Thoracic aorta (tissue), 2 donors: ENCODE measurements at regions not wholly inside any gene's neighbourhood (a gene's known extent, or its start where the extent isn't known, plus 50 kb on each side); places are given as distances from the start of the nearest gene placed in this dataset.

Experiments
- ATAC-seq: fragments of 150-250 bp; one replicate; pipeline ENCODE4 v1.8.0; 2017; ENCODE audit warnings: low read depth; ENCODE audit not compliant: insufficient number of reproducible peaks, low FRiP score
- DNase-seq: peaks from one replicate; pipeline ENCODE4 v3.0.0-alpha.2; 2020; ENCODE audit warnings: low spot score
- H3K27ac ChIP-seq, 2 donors: fragments of 200-600 bp; sonication (generic); 1 replicate in 1 of 2; 2 replicates in 1 of 2; pipeline ENCODE4 v1.5.1; 2016; ENCODE audit warnings: mild to moderate bottlenecking in 2 of 2, moderate library complexity in 2 of 2
- H3K27me3 ChIP-seq: fragments of 200-600 bp; sonication (generic); replicated peaks from 2 replicates; pipeline ENCODE4 v1.6.0; 2016; ENCODE audit warnings: mild to moderate bottlenecking; ENCODE audit not compliant: insufficient read depth
- H3K36me3 ChIP-seq: fragments of 200-600 bp; sonication (generic); one replicate; pipeline ENCODE4 v1.5.1; 2016
- H3K4me1 ChIP-seq, 2 donors: fragments of 200-600 bp; sonication (generic); 1 replicate in 1 of 2; 2 replicates in 1 of 2; pipeline versions ENCODE4 v1.5.1 to v1.6.0; 2016; ENCODE audit warnings: low read depth in 2 of 2, mild to moderate bottlenecking in 1 of 2; ENCODE audit not compliant: control insufficient read depth in 1 of 2
- H3K4me3 ChIP-seq: fragments of 200-600 bp; sonication (generic); 2 replicates; pipeline ENCODE4 v1.5.1; 2016; ENCODE audit warnings: mild to moderate bottlenecking
- H3K9me3 ChIP-seq: fragments of 200-600 bp; sonication (generic); 2 replicates; pipeline ENCODE4 v1.5.1; 2016
- TF ChIP-seq, protein P1 (sequence below): fragments of 200-600 bp; sonication (generic); IDR thresholded peaks from one replicate; pipeline ENCODE4 v1.5.1; 2019; ENCODE audit warnings: antibody characterized with exemption

DNA sequence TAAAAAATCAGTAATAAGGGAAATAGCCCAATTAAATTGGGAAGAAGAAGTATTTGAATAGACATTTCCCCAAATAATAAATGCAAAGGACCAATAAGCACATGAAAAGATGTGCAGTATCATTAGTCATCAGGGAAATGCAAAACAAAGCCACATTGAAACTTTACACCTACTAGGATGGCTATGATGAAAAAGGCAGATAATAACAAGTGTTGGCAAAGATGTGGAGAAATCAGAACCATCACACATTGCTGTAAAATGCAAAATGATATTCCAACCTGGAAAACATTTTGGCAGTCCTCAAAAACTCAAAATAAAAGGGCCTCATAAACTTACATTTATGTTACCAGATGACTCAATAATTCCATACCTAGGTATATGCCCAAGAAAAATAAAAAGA, 131.1 kb upstream of the G2E3 start:
- ATAC-seq (no peak), DNase-seq (no peak)
- H3K4me3 ChIP-seq, result no peak overlapping the region
- no peaks in the 10 kb centered on the region for H3K36me3 ChIP-seq
- TF ChIP-seq, protein P1, sequence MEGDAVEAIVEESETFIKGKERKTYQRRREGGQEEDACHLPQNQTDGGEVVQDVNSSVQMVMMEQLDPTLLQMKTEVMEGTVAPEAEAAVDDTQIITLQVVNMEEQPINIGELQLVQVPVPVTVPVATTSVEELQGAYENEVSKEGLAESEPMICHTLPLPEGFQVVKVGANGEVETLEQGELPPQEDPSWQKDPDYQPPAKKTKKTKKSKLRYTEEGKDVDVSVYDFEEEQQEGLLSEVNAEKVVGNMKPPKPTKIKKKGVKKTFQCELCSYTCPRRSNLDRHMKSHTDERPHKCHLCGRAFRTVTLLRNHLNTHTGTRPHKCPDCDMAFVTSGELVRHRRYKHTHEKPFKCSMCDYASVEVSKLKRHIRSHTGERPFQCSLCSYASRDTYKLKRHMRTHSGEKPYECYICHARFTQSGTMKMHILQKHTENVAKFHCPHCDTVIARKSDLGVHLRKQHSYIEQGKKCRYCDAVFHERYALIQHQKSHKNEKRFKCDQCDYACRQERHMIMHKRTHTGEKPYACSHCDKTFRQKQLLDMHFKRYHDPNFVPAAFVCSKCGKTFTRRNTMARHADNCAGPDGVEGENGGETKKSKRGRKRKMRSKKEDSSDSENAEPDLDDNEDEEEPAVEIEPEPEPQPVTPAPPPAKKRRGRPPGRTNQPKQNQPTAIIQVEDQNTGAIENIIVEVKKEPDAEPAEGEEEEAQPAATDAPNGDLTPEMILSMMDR, result no peak
- no peaks in the 10 kb centered on the region for H3K27me3 ChIP-seq
- H3K9me3 ChIP-seq, result no peaks in the 10 kb centered on the region
- H3K4me1 ChIP-seq, result no peaks in the 10 kb centered on the region
- no peak overlapping the region for H3K27ac ChIP-seq

DNA sequence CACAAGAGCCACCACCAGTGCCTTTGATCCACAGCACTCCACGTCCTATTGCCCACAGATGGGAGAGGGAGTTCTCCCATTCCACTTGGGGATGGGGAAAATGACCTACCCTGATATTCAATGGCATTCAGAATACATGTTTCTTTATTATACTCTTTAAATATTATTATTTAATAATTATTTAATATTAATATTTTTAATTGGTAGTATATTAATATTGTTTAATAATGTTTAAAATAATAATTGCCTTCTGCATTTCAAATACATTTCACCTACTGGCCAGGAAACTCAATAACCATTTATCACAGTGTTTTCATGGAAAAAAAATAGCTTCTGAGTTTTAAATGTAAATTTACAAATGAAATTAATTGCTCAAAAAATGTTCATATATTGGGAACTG, 127.4 kb upstream of the G2E3 start:
- no peak overlapping the region for H3K27ac ChIP-seq
- DNase-seq (no peak), ATAC-seq (no peak)
- no peaks in the 10 kb centered on the region for H3K4me1 ChIP-seq
- no peaks in the 10 kb centered on the region for H3K9me3 ChIP-seq
- TF ChIP-seq, protein P1, result no peak
- no peak overlapping the region for H3K4me3 ChIP-seq
- H3K27me3 ChIP-seq, result no peaks in the 10 kb centered on the region
- H3K36me3 ChIP-seq, result no peaks in the 10 kb centered on the region

DNA sequence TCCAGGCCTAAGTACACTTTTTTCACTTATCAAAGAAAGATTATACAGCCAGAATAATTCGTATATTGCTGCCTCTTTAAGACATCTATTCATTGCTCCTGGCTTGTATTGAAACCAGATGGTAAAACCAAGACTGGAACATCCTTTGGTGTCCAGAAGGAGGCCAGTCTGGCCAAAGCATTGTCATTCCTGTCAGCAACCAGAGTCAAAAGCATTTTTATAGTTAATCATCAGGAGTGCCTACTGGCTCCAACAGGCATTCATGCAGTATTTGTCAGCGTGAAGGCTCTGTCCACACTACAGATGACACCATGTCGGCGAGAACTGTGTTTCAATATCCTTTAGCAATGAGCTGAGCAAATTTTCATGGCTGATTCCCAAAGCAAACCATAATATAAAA, 118.0 kb upstream of the G2E3 start:
- DNase-seq (no peak), ATAC-seq (no peak)
- H3K27me3 ChIP-seq, result no peaks in the 10 kb centered on the region
- no peak overlapping the region for H3K27ac ChIP-seq
- H3K9me3 ChIP-seq, result no peaks in the 10 kb centered on the region
- no peaks in the 10 kb centered on the region for H3K4me1 ChIP-seq
- no peaks in the 10 kb centered on the region for H3K36me3 ChIP-seq
- no peak overlapping the region for H3K4me3 ChIP-seq
- TF ChIP-seq, protein P1, result no peak

DNA sequence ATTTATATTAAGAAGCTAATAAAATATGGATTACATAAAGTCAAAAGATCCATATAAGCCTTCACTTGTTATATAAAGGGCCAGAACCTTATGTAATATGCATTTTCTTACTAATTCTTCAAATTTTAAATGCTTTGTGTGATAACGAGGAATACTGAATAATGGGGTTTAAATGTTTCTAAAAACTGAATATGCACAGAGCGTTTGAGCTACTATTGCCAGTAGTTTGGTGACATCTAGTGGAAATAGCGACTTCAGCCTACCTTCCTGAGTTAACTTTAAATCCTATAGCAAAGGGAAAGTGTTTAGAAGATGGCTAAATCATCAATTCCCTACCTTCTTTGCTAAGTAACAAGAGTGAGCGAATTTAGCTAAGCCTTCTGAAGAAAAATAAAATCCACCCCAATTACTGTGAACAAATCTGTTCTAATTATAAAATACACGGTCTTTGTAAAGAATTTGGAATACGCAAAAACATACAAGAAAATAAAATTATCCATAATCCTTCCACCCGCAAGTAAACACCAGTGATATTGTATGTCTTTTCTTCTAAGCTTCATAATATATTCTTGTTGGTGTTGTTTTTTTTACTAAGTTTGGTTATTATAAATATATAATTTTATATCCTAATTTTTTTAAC, 115.5 kb upstream of the G2E3 start:
- Histone ChIP-seq H3K27me3 (no peaks in the 10 kb centered on the region), H3K4me3 (no peak overlapping the region), H3K27ac (no peak overlapping the region), H3K4me1 (no peaks in the 10 kb centered on the region), H3K36me3 (no peaks in the 10 kb centered on the region), H3K9me3 (no peaks in the 10 kb centered on the region)
- DNase-seq (no peak), ATAC-seq (no peak)
- TF ChIP-seq, protein P1, result peak; percentile 24

DNA sequence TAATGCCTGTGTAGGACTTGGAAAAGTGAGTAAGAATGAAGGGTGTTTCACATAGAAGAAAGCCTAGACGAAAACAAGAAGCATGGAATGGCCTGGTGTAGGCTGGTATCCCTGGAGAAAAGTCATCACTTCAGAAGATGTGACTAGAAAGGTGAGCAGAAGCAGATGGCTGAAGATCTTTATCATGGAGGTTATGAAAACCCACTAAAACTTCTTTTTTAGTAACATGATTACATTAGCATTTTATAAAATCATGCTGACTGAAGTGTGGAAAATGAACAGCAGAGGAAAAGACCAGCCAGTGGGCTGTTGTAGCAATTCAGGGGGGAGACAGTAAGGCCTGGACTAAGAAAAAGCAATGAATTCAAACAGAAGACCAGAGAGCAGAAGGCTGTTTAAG, 114.5 kb upstream of the G2E3 start:
- no peaks in the 10 kb centered on the region for H3K27me3 ChIP-seq
- H3K4me3 ChIP-seq, result no peak overlapping the region
- no peaks in the 10 kb centered on the region for H3K36me3 ChIP-seq
- ATAC-seq (no peak), DNase-seq (no peak)
- no peaks in the 10 kb centered on the region for H3K4me1 ChIP-seq
- H3K27ac ChIP-seq, result no peak overlapping the region
- TF ChIP-seq, protein P1, result no peak
- H3K9me3 ChIP-seq, result no peaks in the 10 kb centered on the region
